Osteoblast (primary cell): ENCODE measurements at regions not wholly inside any gene's neighbourhood (a gene's known extent, or its start where the extent isn't known, plus 50 kb on each side); places are given as distances from the start of the nearest gene placed in this dataset.

ENCODE experiments used
- DNase-seq: peaks from one replicate; pipeline ENCODE4 v3.0.0; 2011; ENCODE audit warnings: low spot score, mixed read lengths; ENCODE audit not compliant: insufficient read length; ENCODE audit errors: missing footprints
- H2AFZ ChIP-seq: 2 replicates; pipeline ENCODE4 v1.6.0; 2011; ENCODE audit warnings: mild to moderate bottlenecking, low read length
- H3K27ac ChIP-seq: 2 replicates; pipeline ENCODE4 v1.5.1; 2011; ENCODE audit warnings: mild to moderate bottlenecking, low read depth, low read length, moderate library complexity
- H3K27me3 ChIP-seq: 2 replicates; pipeline ENCODE4 v1.6.0; 2012; ENCODE audit warnings: mild to moderate bottlenecking, control low read depth, inconsistent platforms, low read length, moderate library complexity; ENCODE audit not compliant: insufficient read depth
- H3K36me3 ChIP-seq: 2 replicates; pipeline ENCODE4 v1.5.1; 2011; ENCODE audit warnings: mild to moderate bottlenecking, low read length, control low read depth, moderate library complexity; ENCODE audit not compliant: insufficient read depth
- H3K4me1 ChIP-seq: 2 replicates; pipeline ENCODE4 v1.5.1; 2011; ENCODE audit warnings: mild to moderate bottlenecking, low read length, control low read depth, moderate library complexity; ENCODE audit not compliant: insufficient read depth
- H3K4me2 ChIP-seq: 2 replicates; pipeline ENCODE4 v1.6.0; 2011; ENCODE audit warnings: mild to moderate bottlenecking, low read length; ENCODE audit not compliant: insufficient read depth
- H3K4me3 ChIP-seq: fragments of 200-600 bp; sonication (generic); 3 replicates; pipeline ENCODE4 v1.5.1; 2012; ENCODE audit warnings: mild to moderate bottlenecking, low read length, inconsistent platforms; ENCODE audit not compliant: insufficient read depth
- H3K79me2 ChIP-seq: 2 replicates; pipeline ENCODE4 v1.6.0; 2012; ENCODE audit warnings: mild to moderate bottlenecking, low read length, control low read depth, inconsistent platforms; ENCODE audit not compliant: insufficient read depth
- H3K9me3 ChIP-seq: 2 replicates; pipeline ENCODE4 v1.5.1; 2011; ENCODE audit warnings: low read depth, low read length, control low read depth
- H4K20me1 ChIP-seq: 2 replicates; pipeline ENCODE4 v1.6.0; 2012; ENCODE audit warnings: mild to moderate bottlenecking, low read length, control low read depth; ENCODE audit not compliant: insufficient read depth
- TF ChIP-seq, protein P1 (sequence below): IDR thresholded peaks from 2 replicates; pipeline ENCODE4 v1.5.1; 2011; ENCODE audit warnings: mild to moderate bottlenecking, low read depth, low read length, moderate library complexity; ENCODE audit errors: extremely low read depth

- Histone ChIP-seq H4K20me1 (no peaks in the 10 kb centered on the region), H3K4me2 (no peak overlapping the region), H3K9me3 (no peaks in the 10 kb centered on the region), H3K79me2 (no peaks in the 10 kb centered on the region), H3K4me1 (peaks cover 11% of the 10 kb centered on the region), H3K27ac (no peak overlapping the region), H3K36me3 (no peaks in the 10 kb centered on the region), H2AFZ (no peak overlapping the region), H3K4me3 (no peak overlapping the region), H3K27me3 (peaks cover 4% of the 10 kb centered on the region)
- TF ChIP-seq, protein P1, sequence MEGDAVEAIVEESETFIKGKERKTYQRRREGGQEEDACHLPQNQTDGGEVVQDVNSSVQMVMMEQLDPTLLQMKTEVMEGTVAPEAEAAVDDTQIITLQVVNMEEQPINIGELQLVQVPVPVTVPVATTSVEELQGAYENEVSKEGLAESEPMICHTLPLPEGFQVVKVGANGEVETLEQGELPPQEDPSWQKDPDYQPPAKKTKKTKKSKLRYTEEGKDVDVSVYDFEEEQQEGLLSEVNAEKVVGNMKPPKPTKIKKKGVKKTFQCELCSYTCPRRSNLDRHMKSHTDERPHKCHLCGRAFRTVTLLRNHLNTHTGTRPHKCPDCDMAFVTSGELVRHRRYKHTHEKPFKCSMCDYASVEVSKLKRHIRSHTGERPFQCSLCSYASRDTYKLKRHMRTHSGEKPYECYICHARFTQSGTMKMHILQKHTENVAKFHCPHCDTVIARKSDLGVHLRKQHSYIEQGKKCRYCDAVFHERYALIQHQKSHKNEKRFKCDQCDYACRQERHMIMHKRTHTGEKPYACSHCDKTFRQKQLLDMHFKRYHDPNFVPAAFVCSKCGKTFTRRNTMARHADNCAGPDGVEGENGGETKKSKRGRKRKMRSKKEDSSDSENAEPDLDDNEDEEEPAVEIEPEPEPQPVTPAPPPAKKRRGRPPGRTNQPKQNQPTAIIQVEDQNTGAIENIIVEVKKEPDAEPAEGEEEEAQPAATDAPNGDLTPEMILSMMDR, result no peak
- DNase-seq, result no peak
Observed at GRCh38 chr9:86594724-86595123, 240.5 kb upstream of the TUT7 start.

GRCh38 chr9:86591472-86591871 lies 237.3 kb upstream of the TUT7 start:
- no peak overlapping the region for H3K4me3 ChIP-seq
- no peaks in the 10 kb centered on the region for H3K36me3 ChIP-seq
- H3K79me2 ChIP-seq, result no peaks in the 10 kb centered on the region
- no peak overlapping the region for H2AFZ ChIP-seq
- no peak for DNase-seq
- H3K9me3 ChIP-seq, result no peaks in the 10 kb centered on the region
- H3K4me2 ChIP-seq, result no peak overlapping the region
- no peaks in the 10 kb centered on the region for H3K27me3 ChIP-seq
- TF ChIP-seq, protein P1, result no peak
- no peak overlapping the region for H3K27ac ChIP-seq
- no peaks in the 10 kb centered on the region for H3K4me1 ChIP-seq
- no peaks in the 10 kb centered on the region for H4K20me1 ChIP-seq

DNA sequence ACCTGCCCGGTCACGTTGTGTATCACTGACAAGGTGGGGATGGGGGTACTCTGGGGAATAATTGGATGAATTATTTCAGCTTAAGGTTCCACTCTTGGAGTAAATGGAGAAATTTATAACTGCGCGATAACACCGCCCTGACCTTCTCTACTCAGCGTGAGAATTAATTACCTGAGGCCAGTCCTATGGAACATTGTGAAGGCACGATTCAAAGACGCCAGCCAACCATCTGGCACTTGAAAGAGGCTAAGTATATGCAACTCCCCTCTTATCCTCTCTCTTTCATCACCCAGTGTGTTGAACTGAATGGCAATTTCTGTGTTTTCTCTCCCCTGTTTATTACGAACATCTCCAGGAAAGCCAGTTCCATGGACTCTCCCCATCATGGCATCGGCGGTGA lies 235.5 kb upstream of the TUT7 start:
- H3K4me2 ChIP-seq, result no peak overlapping the region
- no peak overlapping the region for H3K27ac ChIP-seq
- no peaks in the 10 kb centered on the region for H3K27me3 ChIP-seq
- TF ChIP-seq, protein P1, result no peak
- H3K36me3 ChIP-seq, result no peaks in the 10 kb centered on the region
- H3K4me3 ChIP-seq, result no peak overlapping the region
- no peaks in the 10 kb centered on the region for H3K79me2 ChIP-seq
- H4K20me1 ChIP-seq, result no peaks in the 10 kb centered on the region
- no peaks in the 10 kb centered on the region for H3K4me1 ChIP-seq
- H3K9me3 ChIP-seq, result no peaks in the 10 kb centered on the region
- no peak for DNase-seq
- H2AFZ ChIP-seq, result no peak overlapping the region

DNA sequence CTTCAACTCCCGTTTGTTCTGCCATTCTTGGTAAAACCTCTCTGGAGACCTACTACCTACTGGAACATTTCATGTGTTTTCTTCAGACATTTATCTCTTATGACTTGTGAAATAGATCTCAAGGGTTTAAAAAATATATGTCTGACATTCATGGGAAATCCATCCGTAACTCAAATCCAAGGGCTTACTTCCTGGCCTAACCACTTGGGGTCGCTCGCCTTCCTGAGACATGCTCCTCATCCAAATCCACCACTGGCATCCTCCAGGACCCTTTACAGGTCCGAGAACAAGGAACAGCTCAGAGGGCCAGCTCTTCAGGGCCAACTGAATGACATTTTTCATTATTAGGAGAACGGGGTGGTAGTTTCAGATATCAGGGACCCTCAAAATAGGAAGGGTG lies 235.1 kb upstream of the TUT7 start:
- no peak overlapping the region for H3K4me2 ChIP-seq
- H4K20me1 ChIP-seq, result no peaks in the 10 kb centered on the region
- H3K4me1 ChIP-seq, result no peaks in the 10 kb centered on the region
- no peaks in the 10 kb centered on the region for H3K27me3 ChIP-seq
- no peak overlapping the region for H3K27ac ChIP-seq
- no peak for DNase-seq
- TF ChIP-seq, protein P1, result peak; percentile 18
- H3K79me2 ChIP-seq, result no peaks in the 10 kb centered on the region
- no peak overlapping the region for H2AFZ ChIP-seq
- H3K4me3 ChIP-seq, result no peak overlapping the region
- H3K36me3 ChIP-seq, result no peaks in the 10 kb centered on the region
- no peaks in the 10 kb centered on the region for H3K9me3 ChIP-seq
